ENCODE measurements at regions not wholly inside any gene's neighbourhood (a gene's known extent, or its start where the extent isn't known, plus 50 kb on each side); places are given as distances from the start of the nearest gene placed in this dataset.

DNA sequence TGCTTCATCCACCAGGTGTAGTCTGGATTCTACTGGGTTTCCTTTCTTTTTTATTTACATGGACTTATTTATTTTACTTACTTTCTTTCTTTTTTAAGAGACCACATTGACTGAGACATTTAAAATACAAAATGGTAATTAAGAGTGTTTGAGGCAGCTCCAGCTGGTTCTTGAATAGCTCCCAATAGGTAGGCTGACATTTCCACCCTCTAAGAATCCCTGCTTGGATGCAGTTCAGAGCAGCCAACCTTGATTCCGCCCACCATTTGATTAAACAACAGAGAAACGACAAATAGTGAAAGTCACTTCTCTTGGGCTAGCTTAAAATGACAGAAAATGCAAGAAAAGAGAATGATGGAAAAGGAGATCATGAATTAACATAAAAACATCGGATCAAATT is 270.5 kb downstream of the TUSC7 start:
- Histone ChIP-seq H3K9ac (no peak overlapping the region), H3K4me3 (IDR thresholded peaks at IDR 0.05; ENCODE audit: insufficient read depth, low read depth, low read length) (no peak overlapping the region), H3K27ac (no peak overlapping the region), H2AFZ (ENCODE audit: low read depth) (no peak overlapping the region), H3K4me2 (no peak overlapping the region), H3K79me2 (ENCODE audit: insufficient read depth, low read depth) (no peaks in the 10 kb centered on the region), H3K27me3 (ENCODE audit: insufficient read depth, low read depth) (no peaks in the 10 kb centered on the region), H3K4me1 (ENCODE audit: low read depth, poor library complexity, severe bottlenecking) (no peaks in the 10 kb centered on the region), H4K20me1 (ENCODE audit: insufficient read depth) (no peaks in the 10 kb centered on the region), H3K36me3 (ENCODE audit: insufficient read depth) (no peaks in the 10 kb centered on the region)
- TF ChIP-seq, protein P1, sequence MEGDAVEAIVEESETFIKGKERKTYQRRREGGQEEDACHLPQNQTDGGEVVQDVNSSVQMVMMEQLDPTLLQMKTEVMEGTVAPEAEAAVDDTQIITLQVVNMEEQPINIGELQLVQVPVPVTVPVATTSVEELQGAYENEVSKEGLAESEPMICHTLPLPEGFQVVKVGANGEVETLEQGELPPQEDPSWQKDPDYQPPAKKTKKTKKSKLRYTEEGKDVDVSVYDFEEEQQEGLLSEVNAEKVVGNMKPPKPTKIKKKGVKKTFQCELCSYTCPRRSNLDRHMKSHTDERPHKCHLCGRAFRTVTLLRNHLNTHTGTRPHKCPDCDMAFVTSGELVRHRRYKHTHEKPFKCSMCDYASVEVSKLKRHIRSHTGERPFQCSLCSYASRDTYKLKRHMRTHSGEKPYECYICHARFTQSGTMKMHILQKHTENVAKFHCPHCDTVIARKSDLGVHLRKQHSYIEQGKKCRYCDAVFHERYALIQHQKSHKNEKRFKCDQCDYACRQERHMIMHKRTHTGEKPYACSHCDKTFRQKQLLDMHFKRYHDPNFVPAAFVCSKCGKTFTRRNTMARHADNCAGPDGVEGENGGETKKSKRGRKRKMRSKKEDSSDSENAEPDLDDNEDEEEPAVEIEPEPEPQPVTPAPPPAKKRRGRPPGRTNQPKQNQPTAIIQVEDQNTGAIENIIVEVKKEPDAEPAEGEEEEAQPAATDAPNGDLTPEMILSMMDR (conservative IDR thresholded peaks at IDR 0.05; ENCODE audit: low read depth, low read length): no peak

DNA sequence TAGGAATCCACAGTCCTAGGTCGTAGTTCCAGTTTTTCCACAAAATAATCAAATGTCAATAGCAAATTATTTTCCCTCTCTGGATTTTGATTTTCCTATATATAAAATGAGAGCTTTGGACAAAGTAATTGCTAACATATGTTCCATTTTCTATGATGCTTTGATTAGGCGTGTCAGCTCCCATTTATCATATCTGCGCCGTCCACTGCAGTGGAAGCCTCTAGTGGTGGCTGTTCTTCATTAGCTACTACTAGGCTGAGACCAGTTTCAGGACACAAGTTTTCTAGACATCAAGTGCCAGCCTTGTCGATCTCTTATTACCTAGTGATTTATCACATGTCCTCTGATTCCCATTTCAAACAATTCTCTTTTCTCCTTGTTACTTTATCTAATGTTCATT is 271.5 kb downstream of the TUSC7 start:
- no peaks in the 10 kb centered on the region for H3K79me2 ChIP-seq (ENCODE audit: insufficient read depth, low read depth)
- H4K20me1 ChIP-seq (ENCODE audit: insufficient read depth): no peaks in the 10 kb centered on the region
- H3K27ac ChIP-seq: no peak overlapping the region
- TF ChIP-seq, protein P1 (conservative IDR thresholded peaks at IDR 0.05; ENCODE audit: low read depth, low read length): no peak
- H2AFZ ChIP-seq (ENCODE audit: low read depth): no peak overlapping the region
- H3K4me3 ChIP-seq (IDR thresholded peaks at IDR 0.05; ENCODE audit: insufficient read depth, low read depth, low read length): no peak overlapping the region
- no peaks in the 10 kb centered on the region for H3K27me3 ChIP-seq (ENCODE audit: insufficient read depth, low read depth)
- no peak overlapping the region for H3K4me2 ChIP-seq
- H3K36me3 ChIP-seq (ENCODE audit: insufficient read depth): no peaks in the 10 kb centered on the region
- H3K9ac ChIP-seq: no peak overlapping the region
- no peaks in the 10 kb centered on the region for H3K4me1 ChIP-seq (ENCODE audit: low read depth, poor library complexity, severe bottlenecking)

DNA sequence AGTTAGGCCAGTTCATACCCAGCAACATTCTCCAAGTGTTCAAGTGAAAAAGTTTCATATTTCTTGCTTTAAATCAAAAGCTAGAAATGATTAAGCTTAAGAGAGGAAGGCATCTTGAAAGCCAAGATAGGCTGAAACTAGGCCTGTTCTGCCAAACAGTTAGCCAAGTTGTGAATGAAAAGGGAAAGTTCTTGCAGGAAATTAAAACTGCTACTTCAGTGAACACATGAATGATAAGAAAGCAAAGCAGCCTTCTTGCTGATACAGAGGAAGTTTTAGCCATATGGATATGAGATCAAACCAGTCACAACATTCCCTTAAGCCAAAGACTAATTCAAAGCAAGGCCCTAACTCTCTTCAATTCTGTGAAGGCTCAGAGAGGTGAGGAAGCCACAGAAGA is 274.7 kb downstream of the TUSC7 start:
- TF ChIP-seq, protein P1 (conservative IDR thresholded peaks at IDR 0.05; ENCODE audit: low read depth, low read length): no peak
- no peak overlapping the region for H2AFZ ChIP-seq (ENCODE audit: low read depth)

DNA sequence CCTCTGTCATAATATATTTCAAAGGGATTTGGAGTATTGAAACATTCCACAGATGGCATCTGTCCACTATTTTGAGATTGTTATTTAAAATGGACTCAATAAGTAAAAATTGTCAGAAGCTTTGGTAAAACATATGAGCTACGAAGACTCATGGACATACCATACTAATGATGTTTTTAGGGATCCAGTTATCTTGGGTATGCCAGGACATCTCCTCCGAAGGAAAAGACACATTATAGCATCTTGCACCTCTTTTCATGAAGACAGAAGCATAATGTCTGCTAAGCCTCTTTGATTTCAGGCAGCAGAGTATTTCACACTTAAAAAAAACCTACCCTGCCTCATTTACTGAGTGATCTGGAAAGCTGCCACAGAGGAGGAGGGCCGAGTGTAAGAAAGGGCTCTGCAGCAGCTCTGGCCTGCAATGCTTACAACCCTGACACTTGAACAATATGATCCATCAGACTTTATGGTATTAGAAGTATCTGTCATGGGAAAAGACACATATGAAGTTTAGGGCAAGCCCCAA is 284.8 kb downstream of the TUSC7 start:
- TF ChIP-seq, protein P1 (conservative IDR thresholded peaks at IDR 0.05; ENCODE audit: low read depth, low read length): no peak
- Histone ChIP-seq H3K4me1 (ENCODE audit: low read depth, poor library complexity, severe bottlenecking) (no peaks in the 10 kb centered on the region), H3K79me2 (ENCODE audit: insufficient read depth, low read depth) (no peaks in the 10 kb centered on the region), H3K27me3 (ENCODE audit: insufficient read depth, low read depth) (no peaks in the 10 kb centered on the region), H3K4me2 (no peak overlapping the region), H3K4me3 (IDR thresholded peaks at IDR 0.05; ENCODE audit: insufficient read depth, low read depth, low read length) (no peak overlapping the region), H3K27ac (no peak overlapping the region), H4K20me1 (ENCODE audit: insufficient read depth) (no peaks in the 10 kb centered on the region), H2AFZ (ENCODE audit: low read depth) (no peak overlapping the region), H3K9ac (no peak overlapping the region), H3K36me3 (ENCODE audit: insufficient read depth) (no peaks in the 10 kb centered on the region)

More for the DNA sequence above, 274.7 kb downstream of the TUSC7 start:
- Histone ChIP-seq H3K9ac (no peak overlapping the region), H3K4me1 (ENCODE audit: low read depth, poor library complexity, severe bottlenecking) (no peaks in the 10 kb centered on the region), H3K27me3 (ENCODE audit: insufficient read depth, low read depth) (no peaks in the 10 kb centered on the region), H4K20me1 (ENCODE audit: insufficient read depth) (no peaks in the 10 kb centered on the region), H3K27ac (no peak overlapping the region), H3K4me3 (IDR thresholded peaks at IDR 0.05; ENCODE audit: insufficient read depth, low read depth, low read length) (no peak overlapping the region), H3K4me2 (no peak overlapping the region), H3K36me3 (ENCODE audit: insufficient read depth) (no peaks in the 10 kb centered on the region), H3K79me2 (ENCODE audit: insufficient read depth, low read depth) (no peaks in the 10 kb centered on the region)

All from KMS-11 (cell line).